HL-60 (cell line): ENCODE measurements at regions not wholly inside any gene's neighbourhood (a gene's known extent, or its start where the extent isn't known, plus 50 kb on each side); places are given as distances from the start of the nearest gene placed in this dataset.

Experiments
- DNase-seq, 2 experiments: peaks; one replicate each; pipeline ENCODE4 v3.0.0-alpha.2; 2010 to 2020; ENCODE audit warnings: low read depth in 1 of 2, low spot score in 1 of 2
- H3K27ac ChIP-seq: fragments of 250-450 bp; sonication (Bioruptor Pico); replicated peaks from 2 replicates; pipeline ENCODE4 v1.5.1; 2020; ENCODE audit warnings: mild to moderate bottlenecking, moderate library complexity
- H3K27me3 ChIP-seq: fragments of 250-450 bp; sonication (Bioruptor Pico); 2 replicates; pipeline ENCODE4 v1.5.1; 2021; ENCODE audit warnings: mild to moderate bottlenecking, moderate library complexity; ENCODE audit not compliant: insufficient read depth, poor library complexity, severe bottlenecking
- H3K4me3 ChIP-seq: replicated peaks from 2 replicates; pipeline ENCODE4 v1.5.1; 2011; ENCODE audit warnings: mild to moderate bottlenecking, control low read depth, low read length; ENCODE audit not compliant: insufficient read depth
- GABPA ChIP-seq: IDR thresholded peaks from 2 replicates; pipeline ENCODE4 v1.6.1; 2012; ENCODE audit warnings: low read depth
- POLR2AphosphoS5 ChIP-seq: IDR thresholded peaks from 2 replicates; pipeline ENCODE4 v1.6.1; 2012; ENCODE audit warnings: low read depth
- SPI1 ChIP-seq: IDR thresholded peaks from 2 replicates; pipeline ENCODE4 v1.6.1; 2012; ENCODE audit warnings: low read depth, mild to moderate bottlenecking, borderline replicate concordance
- TF ChIP-seq, protein P1 (sequence below): IDR thresholded peaks from 2 replicates; pipeline ENCODE4 v1.6.1; 2012; ENCODE audit warnings: low read depth; ENCODE audit not compliant: insufficient replicate concordance
- TF ChIP-seq, protein P2 (sequence below): IDR thresholded peaks from one replicate; pipeline ENCODE4 v1.5.1; 2011; ENCODE audit warnings: low read length, control low read depth, inconsistent platforms; ENCODE audit not compliant: insufficient read depth

DNA sequence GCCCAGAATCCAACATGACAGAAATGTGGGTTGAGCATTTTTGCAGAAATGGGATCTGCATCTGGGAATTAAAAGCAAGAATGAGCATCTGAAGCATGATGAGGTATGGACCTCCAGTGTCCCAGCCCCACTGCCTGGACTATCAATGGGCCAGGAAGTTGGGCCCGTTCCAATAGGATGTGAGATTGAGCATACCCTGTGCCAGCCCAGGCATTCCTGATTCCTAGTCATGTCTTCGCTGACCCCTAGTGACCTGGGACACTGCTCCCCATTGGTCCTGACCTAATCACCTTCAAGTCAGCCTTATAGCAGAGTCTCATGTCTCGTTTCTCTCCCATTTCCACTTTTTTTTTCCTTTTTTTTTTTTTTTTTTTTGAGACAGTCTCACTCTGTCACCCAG is 197.4 kb upstream of the IRX2 start:
- TF ChIP-seq, protein P1, sequence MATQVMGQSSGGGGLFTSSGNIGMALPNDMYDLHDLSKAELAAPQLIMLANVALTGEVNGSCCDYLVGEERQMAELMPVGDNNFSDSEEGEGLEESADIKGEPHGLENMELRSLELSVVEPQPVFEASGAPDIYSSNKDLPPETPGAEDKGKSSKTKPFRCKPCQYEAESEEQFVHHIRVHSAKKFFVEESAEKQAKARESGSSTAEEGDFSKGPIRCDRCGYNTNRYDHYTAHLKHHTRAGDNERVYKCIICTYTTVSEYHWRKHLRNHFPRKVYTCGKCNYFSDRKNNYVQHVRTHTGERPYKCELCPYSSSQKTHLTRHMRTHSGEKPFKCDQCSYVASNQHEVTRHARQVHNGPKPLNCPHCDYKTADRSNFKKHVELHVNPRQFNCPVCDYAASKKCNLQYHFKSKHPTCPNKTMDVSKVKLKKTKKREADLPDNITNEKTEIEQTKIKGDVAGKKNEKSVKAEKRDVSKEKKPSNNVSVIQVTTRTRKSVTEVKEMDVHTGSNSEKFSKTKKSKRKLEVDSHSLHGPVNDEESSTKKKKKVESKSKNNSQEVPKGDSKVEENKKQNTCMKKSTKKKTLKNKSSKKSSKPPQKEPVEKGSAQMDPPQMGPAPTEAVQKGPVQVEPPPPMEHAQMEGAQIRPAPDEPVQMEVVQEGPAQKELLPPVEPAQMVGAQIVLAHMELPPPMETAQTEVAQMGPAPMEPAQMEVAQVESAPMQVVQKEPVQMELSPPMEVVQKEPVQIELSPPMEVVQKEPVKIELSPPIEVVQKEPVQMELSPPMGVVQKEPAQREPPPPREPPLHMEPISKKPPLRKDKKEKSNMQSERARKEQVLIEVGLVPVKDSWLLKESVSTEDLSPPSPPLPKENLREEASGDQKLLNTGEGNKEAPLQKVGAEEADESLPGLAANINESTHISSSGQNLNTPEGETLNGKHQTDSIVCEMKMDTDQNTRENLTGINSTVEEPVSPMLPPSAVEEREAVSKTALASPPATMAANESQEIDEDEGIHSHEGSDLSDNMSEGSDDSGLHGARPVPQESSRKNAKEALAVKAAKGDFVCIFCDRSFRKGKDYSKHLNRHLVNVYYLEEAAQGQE = no peak
- TF ChIP-seq SPI1 (no peak), GABPA (no peak), POLR2AphosphoS5 (no peak)
- TF ChIP-seq, protein P2, sequence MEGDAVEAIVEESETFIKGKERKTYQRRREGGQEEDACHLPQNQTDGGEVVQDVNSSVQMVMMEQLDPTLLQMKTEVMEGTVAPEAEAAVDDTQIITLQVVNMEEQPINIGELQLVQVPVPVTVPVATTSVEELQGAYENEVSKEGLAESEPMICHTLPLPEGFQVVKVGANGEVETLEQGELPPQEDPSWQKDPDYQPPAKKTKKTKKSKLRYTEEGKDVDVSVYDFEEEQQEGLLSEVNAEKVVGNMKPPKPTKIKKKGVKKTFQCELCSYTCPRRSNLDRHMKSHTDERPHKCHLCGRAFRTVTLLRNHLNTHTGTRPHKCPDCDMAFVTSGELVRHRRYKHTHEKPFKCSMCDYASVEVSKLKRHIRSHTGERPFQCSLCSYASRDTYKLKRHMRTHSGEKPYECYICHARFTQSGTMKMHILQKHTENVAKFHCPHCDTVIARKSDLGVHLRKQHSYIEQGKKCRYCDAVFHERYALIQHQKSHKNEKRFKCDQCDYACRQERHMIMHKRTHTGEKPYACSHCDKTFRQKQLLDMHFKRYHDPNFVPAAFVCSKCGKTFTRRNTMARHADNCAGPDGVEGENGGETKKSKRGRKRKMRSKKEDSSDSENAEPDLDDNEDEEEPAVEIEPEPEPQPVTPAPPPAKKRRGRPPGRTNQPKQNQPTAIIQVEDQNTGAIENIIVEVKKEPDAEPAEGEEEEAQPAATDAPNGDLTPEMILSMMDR = no peak
- Histone ChIP-seq H3K4me3 (no peak overlapping the region), H3K27ac (no peak overlapping the region), H3K27me3 (no peaks in the 10 kb centered on the region)
- DNase-seq = no peak

DNA sequence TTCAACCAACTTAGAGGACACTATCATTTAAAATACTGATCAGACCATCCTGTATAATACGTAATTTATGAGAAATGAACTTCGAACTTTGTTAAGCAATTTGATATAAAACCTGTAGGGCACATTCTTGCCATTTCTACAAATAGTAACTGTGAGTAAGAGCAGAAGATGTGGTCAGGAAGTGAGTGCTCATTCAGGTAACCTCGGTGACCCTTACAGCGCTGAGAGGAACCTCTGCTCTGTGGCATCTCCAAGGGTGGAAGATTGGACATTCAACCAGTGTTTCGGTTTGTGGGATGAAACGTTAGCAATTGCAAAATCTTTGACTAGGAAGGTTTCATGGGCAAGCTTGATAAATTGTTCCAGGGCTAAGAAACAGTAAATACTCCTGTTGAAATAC is 194.8 kb upstream of the IRX2 start:
- TF ChIP-seq, protein P1 = no peak
- TF ChIP-seq GABPA (no peak), POLR2AphosphoS5 (no peak), SPI1 (no peak)
- TF ChIP-seq, protein P2 = no peak
- Histone ChIP-seq H3K4me3 (no peak overlapping the region), H3K27me3 (no peaks in the 10 kb centered on the region), H3K27ac (no peak overlapping the region)
- no peak for DNase-seq

- no peak for DNase-seq
- Histone ChIP-seq H3K27ac (no peak overlapping the region), H3K4me3 (no peak overlapping the region), H3K27me3 (no peaks in the 10 kb centered on the region)
- TF ChIP-seq, protein P1 = no peak
- TF ChIP-seq POLR2AphosphoS5 (no peak), GABPA (no peak), SPI1 (no peak)
- TF ChIP-seq, protein P2 = no peak
Measured at GRCh38 chr5:2936413-2936812, 184.9 kb upstream of the IRX2 start.
